OCI-LY3 (cell line): ENCODE measurements at regions not wholly inside any gene's neighbourhood (a gene's known extent, or its start where the extent isn't known, plus 50 kb on each side); places are given as distances from the start of the nearest gene placed in this dataset.

Experiments
- CTCF ChIP-seq: fragments of 200-600, 300-600 bp; sonication (generic); IDR thresholded peaks from 2 replicates; pipeline ENCODE4 v1.5.1; 2014; ENCODE audit warnings: antibody characterized with exemption, low read length, low read depth
- EZH2phosphoT487 ChIP-seq: fragments of 200-600 bp; shearing (Covaris generic); IDR thresholded peaks from 2 replicates; pipeline ENCODE4 v1.6.1; 2018; ENCODE audit warnings: antibody characterized with exemption, mixed run types, low read depth

GRCh38 chr7:142364551-142364950 lies 106.7 kb upstream of the PRSS58 start:
- no peak for TF ChIP-seq CTCF
- no peak for TF ChIP-seq EZH2phosphoT487
